ENCODE measurements at regions not wholly inside any gene's neighbourhood (a gene's known extent, or its start where the extent isn't known, plus 50 kb on each side); places are given as distances from the start of the nearest gene placed in this dataset.

- ATAC-seq, result no peak
- Mint-ChIP-seq H3K27ac (no peak overlapping the region), H3K9me3 (no peaks in the 10 kb centered on the region)
Observed at GRCh38 chr3:180340395-180340794, 261.6 kb upstream of the TTC14 start.

More at GRCh38 chr3:180340395-180340794, 261.6 kb upstream of the TTC14 start:
- H3K27me3 Mint-ChIP-seq (ENCODE audit: insufficient read depth, low read depth, poor library complexity), result no peaks in the 10 kb centered on the region
- Histone ChIP-seq H3K4me3 (no peak overlapping the region), H4K20me1 (replicated peaks; ENCODE audit: insufficient read depth) (no peaks in the 10 kb centered on the region), H3K4me2 (no peak overlapping the region), H3F3A (replicated peaks; ENCODE audit: low read depth) (no peaks in the 10 kb centered on the region), H3K36me3 (ENCODE audit: insufficient read depth) (no peaks in the 10 kb centered on the region), H3K27me3 (ENCODE audit: insufficient read depth) (no peaks in the 10 kb centered on the region), H3K9me2 (ENCODE audit: insufficient read depth) (no peaks in the 10 kb centered on the region), H3K27ac (ENCODE audit: low read depth) (no peak overlapping the region), H3K79me2 (replicated peaks; ENCODE audit: insufficient read depth) (no peaks in the 10 kb centered on the region), H3K4me1 (ENCODE audit: insufficient read depth) (no peaks in the 10 kb centered on the region), H2AFZ (no peak overlapping the region)
- TF ChIP-seq ZNF331 (CRISPR knock-in tag; IDR thresholded peaks at IDR 0.05; ENCODE audit: low read depth) (no peak), REST (IDR thresholded peaks at IDR 0.05; ENCODE audit: unreplicated experiment) (no peak), CTCF (conservative IDR thresholded peaks at IDR 0.05; ENCODE audit: low read depth in 2 of 2) (no peak), JUNB (IDR thresholded peaks at IDR 0.05; ENCODE audit: unreplicated experiment) (no peak), ZNF114 (CRISPR knock-in tag; IDR thresholded peaks at IDR 0.05) (no peak), ETS1 (IDR thresholded peaks at IDR 0.05) (no peak), STAT1 (IDR thresholded peaks at IDR 0.05; ENCODE audit: unreplicated experiment) (no peak), POLR2AphosphoS5 (IDR thresholded peaks at IDR 0.05; ENCODE audit: low read depth) (no peak), ZNF462 (CRISPR knock-in tag; IDR thresholded peaks at IDR 0.05) (no peak), NANOG (IDR thresholded peaks at IDR 0.05; ENCODE audit: borderline replicate concordance) (no peak), EZH2phosphoT487 (IDR thresholded peaks at IDR 0.05; ENCODE audit: unreplicated experiment) (no peak), EZH2 (IDR thresholded peaks at IDR 0.05; ENCODE audit: low read depth, unreplicated experiment) (no peak), CREB1 (CRISPR knock-in tag; IDR thresholded peaks at IDR 0.05; ENCODE audit: low read depth) (no peak)
- no peak overlapping the region for H3K4me3 Mint-ChIP-seq
- no peaks in the 10 kb centered on the region for H3K36me3 Mint-ChIP-seq (ENCODE audit: low read depth)
- DNase-seq (ENCODE audit: low spot score), result no peak
- H3K4me1 Mint-ChIP-seq, result no peaks in the 10 kb centered on the region

Data from GM23338 (cell line).